ENCODE measurements at regions not wholly inside any gene's neighbourhood (a gene's known extent, or its start where the extent isn't known, plus 50 kb on each side); places are given as distances from the start of the nearest gene placed in this dataset.
"Not testable (repeated sequence)": the region's sequence is repeated elsewhere in the genome, so short reads cannot be mapped to it uniquely, and the experiment has no call there.

DNA sequence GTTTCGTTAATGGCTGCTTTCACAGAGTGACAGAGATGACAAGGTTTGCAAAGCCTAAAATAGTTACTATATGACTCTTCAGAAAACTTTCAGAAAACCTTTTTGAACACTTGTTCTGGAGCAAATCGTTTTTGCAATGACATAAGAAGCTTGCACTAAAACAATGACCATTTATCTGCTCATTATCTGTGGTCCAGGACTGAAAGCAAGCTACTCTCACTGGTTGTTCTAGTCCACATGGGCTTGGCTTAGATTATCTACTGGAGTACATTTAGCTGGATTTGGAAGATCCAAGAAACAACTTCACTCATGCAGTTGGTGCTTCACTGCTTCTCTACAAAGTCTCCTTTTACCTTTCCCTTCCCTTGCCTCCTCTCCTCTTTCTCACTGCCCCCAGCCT is 1836.4 kb upstream of the AGA start:
- no peak for DNase-seq (ENCODE audit: low read depth)

DNA sequence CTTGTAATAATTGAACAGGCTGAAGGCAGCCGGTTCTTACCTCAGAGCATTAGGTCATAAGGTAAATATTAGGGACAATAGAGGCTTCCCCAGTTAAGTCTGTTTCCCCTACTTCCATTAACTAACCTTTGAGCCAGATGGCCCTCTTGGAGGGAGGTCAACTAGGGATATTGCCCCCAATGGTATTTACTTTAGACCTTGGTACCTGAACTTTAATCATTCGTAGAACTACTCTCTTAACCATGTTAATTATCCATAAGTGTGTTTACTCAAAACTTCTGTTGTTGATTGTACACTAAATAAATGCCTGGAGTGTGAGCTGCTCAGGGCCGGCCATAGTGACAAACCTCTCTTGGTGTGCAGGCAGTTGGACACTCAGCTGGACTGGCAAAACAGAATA is 1843.5 kb upstream of the AGA start:
- no peak for DNase-seq (ENCODE audit: low read depth)

DNA sequence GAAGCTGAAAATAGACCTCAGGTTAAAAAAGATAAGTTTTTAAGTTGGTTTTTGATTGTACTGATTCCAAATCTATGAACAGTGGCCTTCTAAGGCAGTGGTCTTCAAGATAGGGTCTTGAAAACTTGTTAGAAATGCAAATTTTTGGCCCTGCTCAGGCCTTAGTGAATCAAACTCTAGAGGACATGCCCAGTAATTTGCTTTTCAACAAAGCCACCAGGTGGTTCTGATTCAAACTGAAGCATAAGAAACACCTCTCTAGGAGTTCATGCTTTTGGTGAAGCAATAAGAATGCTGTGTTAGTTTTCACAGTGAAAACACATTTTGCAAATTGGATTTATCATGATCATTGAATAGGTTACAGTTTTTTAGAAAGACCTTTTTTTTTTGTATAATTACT is 1849.4 kb upstream of the AGA start:
- no peak for DNase-seq (ENCODE audit: low read depth)

DNA sequence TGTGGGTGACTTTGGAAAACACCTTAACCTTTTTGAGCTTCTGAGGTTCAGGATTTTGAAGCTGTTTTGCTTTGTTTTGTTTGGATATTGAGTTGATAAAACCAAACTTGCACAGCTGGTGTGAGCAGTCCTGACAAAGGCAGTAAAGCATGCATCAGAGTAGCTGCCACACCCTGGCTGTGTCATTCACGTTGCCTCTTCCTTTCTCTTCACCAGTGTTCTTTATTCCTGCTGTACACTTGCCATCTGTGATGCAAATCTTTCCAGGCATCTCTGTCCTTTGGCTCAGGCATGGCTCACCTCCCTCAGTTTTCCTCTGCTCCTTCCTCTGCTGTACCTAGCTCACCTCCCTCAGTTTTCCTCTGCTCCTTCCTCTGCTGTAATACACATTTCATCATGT is 1850.2 kb upstream of the AGA start:
- DNase-seq (ENCODE audit: low read depth): no peak

DNA sequence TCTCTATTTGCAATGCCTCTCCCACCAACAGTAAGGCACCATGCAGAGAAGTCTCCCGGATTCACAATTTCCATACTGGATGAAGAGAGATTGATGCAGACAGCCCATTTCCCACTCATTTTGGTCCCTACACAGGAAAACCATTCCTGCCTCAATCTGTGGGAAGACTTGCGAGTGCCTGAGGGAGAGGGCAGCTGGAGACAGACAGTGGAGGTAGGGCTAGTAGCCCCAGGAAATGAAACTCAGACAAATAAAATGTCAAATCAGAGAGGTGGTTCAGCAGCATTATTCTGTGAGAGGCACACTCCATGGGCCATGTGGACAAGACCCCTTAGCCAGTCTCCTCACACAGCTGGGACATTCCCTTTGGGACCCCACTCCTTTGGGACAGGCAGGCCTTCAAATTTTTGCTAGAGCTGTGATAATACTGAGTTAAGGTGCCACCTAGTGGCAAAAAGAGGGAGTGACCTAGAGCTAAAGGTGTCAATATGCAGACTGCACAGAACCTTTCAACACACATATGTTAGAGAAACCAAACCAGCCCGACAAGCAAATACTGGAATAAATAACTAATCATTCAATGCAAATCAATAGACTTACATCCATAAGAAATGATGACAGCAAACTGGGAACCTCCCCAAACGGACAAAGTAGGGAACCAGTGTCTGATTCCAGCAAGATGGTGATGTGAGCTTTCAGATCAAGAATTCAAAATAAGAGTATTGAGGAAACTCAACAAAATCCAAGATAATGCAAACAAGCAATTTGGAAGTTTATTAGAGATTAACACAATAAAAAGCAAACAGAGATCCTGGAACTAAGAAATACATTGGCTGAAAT is 1865.3 kb upstream of the AGA start:
- no peak for DNase-seq (ENCODE audit: low read depth)

DNA sequence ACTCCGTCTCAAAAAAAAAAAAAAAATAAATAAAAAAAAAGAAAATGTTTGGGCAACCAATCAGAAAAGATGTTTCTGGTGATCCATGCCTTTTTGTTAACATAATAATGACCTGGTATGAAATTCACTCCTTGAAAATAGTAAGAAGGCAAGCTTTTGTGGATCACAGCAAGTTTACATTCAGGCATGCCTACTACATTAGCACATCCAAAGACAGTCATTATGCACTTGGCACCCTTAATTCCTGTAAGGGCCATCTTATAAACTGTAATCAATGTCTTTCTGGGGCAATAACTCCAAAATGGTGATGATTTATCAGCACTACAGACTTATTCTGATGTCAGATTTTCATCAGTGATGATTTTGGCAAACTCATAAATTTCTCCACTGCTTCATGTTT is 1871.6 kb upstream of the AGA start:
- no peak for DNase-seq (ENCODE audit: low read depth)

DNA sequence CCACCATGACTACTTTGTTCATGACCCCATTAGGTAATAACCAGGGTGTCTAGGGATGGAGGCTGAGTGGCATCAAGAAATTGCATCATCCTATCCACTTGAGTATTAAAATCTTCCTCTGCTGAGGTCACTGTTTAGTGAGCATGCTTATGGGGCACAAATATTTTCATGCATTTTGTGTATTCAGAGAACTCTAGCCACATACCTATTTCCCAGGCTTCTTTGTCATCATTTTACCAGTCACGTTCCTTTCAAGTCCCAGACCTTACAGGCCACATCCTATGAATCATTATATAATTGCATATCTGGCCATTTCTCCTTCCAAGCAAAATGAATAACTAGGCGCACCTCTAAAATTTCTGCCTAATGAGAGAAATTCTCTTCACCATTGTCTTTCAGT is 1882.9 kb upstream of the AGA start:
- DNase-seq (ENCODE audit: low read depth): no peak

DNA sequence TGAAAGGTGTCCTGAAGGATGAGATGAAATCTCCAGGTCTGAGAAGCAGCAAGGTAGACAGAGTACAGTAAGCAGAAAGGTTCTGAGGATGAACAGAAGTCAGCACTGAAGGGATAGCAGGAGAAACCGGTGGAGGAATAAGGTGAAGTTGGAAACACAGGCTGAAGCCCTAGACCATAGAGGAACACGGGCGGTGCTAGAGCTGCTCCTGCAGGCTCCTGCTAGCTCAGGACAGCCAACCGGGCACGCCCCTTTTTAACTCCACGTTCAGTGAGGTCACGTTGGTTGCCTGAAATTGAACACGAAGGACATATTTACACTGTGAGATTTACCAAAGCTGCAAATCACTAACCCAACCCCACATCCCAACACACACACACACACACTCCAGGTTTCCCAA is 1886.4 kb upstream of the AGA start:
- DNase-seq (ENCODE audit: low read depth): no peak

DNA sequence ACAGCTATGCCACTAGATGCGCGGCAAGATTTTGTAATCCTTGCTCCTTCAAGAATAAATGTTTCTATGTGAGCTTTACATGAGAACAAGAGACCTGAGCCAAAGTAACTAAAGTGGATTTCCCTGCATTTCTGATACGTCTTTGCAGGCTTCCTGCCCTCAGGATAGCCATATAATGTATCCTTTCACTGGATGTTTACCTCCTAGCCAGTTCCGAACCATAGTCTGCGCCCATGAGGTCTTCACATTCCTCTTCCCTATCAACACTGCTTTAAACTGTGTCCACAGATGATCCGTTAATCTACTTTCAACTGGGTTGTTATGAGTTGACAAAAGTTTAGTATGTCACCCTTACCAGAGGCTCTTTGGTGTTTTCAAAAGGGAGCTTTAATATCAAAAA is 1889.1 kb upstream of the AGA start:
- DNase-seq (ENCODE audit: low read depth): no peak

DNA sequence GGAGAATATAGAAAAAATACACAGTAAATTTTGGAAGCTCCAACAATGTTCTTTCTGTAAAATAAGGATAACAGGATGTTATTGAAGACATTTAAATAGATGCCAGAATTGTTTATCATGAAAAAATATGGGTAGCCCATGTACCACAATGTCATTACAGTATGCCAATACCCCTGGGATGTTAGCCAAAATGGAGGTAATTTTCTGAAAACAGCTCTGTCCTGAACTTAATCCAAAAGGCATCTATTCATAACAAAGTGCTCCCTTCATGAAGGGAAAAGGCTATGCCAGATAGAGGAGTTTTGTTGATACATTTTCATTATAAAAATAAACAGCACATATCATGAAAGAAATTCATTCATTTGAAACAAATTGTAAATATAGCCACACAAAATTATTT is 1902.6 kb upstream of the AGA start:
- DNase-seq (ENCODE audit: low read depth): no peak

DNA sequence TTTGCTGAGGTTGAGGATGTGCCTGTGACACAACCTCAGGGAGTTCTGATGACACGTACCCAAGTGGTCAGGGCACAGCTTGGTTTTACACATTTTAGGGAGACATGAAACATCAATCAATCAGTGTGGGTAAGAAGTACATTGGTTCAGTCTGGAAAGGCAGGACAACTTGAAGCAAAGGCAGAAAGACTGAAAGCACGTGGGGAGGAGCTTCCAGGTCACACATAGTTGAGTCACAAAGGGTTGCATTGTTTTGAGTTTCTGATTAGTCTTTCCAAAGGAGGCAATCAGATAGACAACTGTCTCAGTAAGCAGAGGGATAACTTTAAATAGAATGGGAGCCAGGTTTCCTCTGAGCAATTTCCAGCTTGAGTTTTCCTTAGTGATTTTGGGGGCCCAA is 1910.0 kb upstream of the AGA start:
- DNase-seq (ENCODE audit: low read depth): no peak

DNA sequence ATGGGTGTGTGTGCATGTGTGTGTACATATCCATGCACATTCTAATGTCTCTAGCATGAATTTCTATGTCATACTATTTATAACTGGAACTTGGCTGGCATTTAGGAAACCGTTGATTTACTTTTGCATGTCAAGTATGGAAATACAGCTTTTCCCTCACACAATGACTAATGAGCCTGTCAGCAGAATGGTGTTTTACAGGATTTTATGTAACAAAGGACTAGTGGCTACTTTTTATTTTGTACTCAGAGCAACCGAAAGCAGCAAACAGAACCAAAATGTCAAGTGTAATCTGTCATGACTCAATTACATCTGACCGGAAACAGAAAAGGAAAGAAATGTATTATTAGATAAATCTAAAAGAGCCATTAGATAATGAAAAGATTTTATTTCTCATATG is 1911.5 kb upstream of the AGA start:
- no peak for DNase-seq (ENCODE audit: low read depth)

DNA sequence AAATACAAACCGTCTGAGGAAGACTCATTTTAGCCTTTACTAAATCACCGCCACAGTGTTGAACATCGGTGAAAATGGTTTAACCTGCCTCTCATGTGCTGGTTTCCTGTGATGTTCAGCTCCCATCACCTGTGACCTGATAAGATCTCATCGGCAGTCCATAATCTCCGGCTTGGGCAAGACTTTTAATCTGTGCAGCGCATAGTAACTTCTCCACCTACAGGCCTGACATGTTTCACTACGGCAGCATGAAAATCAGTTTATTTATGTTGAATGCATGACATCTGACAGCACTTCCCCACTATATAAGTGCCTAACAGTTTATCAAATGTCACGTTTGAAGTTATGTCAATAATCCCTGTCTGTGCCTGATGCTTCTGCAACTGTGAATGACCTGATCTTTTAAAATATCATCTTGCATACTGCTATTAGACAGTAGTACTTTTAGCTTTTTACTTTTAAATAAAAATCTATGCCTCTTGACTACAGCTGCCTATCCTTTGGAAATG is 1919.8 kb upstream of the AGA start:
- DNase-seq (ENCODE audit: low read depth): no peak

DNA sequence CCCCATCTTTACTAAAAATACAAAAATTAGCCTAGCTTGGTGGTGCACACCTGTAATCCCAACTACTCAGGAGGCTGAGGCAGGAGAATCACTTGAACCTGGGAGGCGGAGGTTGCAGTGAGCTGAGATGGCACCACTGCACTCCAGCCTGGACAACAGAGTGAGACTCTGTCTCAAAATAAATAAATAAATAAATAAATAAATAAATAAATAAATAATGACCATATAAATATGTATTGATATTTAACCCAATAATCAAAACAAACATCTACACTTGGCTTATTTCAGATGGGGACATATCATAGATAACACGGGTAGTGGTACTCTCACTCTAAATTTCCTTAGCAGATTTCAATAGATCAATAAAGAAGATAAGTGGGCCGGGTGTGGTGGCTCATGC is 1923.7 kb upstream of the AGA start:
- not testable (repeated sequence) for DNase-seq (ENCODE audit: low read depth)

DNA sequence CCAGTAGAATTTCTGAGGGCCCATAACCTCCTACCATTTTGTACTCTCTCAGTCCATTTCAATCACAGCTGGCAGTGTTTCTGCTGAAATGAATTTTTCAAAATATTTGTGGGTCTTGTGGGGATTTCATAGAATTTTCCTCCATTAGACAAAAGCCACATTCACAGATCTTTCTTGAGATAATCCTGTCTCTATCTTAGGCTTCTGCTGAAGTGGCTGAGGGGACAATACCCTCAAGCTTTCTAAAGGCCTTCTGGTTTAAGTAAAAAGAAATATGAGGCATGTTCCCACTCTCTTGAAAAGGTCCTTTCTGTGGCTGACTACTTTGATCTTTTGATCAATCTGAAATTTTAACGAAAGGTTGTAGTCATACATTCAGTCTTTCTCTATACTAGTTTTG is 1930.0 kb upstream of the AGA start:
- DNase-seq (ENCODE audit: low read depth): no peak

DNA sequence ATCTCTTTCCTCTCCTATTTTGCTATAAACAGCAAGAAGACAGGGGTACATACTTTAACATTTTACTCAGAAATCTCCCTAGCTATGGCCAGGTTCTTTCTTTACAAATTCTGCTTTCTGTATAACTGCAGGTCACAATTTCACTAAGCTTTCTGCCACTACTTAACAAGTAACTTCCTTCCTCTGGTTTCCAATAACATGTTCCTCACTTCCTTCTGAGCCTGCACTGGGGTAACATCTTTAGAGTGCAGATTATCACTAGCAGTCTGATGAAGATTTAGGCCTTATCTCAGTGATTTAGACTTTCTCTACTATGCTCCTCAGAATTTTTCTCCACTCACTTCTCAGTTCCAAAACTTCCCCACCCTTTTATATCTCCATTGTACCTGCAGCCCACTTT is 1930.5 kb upstream of the AGA start:
- no peak for DNase-seq (ENCODE audit: low read depth)

DNA sequence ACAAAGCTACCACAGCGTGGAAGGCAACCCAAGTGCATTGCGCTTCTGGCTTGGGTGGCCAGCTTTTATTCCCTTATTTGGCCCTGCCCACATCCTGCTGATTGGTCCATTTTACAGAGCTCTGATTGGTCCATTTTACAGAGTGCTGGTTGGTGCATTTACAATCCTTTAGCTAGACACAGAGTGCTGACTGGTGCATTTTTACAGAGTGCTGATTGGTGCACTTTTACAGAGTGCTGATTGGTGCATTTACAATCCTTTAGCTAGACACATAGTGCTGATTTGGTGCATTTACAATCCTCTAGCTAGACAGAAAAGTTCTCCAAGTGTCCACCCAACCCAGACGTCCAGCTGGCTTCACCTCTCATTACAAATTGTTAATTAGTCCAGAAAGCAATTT is 1936.6 kb upstream of the AGA start:
- DNase-seq (ENCODE audit: low read depth): not testable (repeated sequence)

DNA sequence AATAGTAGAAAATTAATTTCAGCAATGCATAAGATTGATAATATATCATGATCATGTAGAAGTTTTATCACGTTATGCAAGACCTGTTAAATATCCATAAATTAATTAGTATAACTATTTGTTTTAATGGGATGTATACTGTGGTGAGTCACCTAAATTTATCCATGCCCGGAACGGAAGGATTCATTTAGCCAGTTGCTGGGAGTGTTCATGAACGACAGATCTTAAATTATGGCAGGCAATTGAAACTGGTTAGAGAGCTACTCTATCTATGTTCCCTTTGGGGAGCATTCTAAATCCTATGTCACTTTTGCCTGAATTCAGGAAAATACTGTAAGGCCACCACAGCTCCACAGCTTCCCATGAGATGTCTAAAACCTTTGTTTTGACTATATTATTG is 1950.5 kb upstream of the AGA start:
- no peak for DNase-seq (ENCODE audit: low read depth)

DNA sequence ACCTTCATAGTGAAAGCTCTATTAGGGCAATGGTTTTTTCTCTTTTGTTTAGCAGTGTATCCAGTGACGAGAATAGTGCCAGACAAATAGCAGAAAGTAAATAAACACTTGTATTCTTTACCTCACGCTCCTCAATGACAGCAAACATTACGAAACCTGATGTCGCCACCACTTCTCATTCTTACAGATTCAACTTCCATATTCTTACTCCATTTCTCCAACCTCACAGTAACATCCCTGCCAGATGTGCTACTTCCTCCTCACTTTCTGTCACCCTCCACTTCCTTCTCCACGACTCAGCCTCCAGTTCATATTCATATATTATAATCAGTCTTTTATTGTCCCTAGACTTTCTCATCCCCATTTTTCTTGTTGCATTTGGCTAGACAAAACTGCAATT is 1956.2 kb upstream of the AGA start:
- no peak for DNase-seq (ENCODE audit: low read depth)

DNA sequence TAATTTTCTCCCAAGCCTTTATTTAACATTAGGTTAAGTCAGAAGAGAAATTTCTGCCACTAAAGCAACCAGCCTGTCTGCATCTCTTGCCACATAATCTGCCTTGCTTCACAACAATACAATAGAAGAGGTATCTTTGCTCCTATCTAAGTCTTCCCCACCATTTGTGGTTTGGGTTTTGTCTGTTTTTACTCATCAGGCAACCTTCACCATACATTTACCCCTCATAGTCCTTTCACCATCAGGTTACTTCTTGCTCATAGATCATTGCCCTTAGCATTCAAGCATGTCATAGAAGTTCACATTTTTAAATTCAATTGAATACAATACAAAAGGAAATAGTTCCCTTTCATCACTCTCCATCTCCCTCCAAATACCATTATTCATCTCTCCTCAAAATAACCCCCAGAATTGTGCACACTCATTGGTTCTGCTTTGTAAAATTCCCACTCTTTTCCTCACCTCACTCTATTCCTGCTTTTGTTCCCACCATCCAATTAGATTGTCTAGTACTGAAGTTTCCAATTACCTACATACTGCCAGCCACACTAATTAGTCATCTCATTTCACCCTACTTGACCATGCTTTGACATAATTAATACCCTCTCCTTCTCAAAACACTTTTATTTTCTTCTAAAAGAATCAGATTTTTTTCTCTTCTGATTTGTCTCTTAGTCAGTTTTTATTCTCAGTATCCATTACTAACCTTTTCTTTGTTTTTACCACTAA is 1957.0 kb upstream of the AGA start:
- DNase-seq (ENCODE audit: low read depth): no peak

DNA sequence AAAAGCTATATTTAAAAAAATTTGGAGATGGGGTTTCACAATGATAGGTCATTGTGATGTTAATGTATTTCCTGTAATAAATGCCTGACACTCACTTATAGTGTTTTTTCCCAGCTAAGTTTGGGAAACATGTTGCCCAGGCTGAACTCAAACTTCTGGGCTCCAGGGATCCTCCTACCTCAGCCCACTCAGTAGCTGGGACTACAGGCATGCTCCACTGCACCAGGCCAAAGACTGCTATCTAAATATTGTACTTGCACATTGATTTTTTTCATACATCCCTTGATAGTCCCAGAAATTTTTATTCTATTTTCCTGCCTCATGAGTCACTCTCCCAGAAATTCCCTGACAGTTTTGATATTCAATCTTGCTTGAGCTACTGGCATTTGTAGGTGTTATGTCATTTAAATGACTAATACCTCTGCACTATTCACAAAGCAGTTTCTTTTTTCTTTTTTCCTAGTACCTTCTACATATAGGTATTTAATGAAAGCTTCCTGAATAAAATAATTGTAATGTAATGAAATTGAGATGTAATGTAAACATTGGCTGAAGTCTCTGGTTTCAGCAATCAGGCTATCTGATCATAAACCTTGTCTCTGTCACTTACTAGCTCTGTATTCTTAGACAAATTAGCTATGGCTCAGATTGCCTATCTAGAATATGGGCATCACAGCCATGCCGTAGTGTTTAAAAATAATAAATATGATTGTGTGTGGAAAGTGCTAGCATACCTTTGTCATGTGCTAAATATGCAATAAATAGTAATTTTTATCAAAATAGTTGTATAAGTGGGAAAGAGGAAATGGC is 1973.0 kb upstream of the AGA start:
- no peak for DNase-seq (ENCODE audit: low read depth)

DNA sequence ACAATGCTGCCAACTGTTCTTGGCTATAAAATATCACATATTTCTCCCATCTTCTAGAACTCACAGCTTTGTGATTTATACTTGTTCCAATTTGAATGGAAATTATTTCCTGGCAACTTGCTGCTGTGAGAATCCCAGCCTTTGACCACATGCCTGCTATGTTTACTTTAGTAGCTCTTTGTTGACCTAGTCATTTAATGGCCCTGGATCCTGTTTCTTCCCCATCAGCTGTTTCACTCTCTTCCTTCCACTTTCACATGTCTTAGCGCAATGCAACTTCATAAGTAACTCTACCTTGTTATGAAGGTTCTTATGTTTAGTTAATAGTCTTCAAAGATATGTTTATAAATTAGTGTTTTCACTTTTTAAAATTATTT is 1973.6 kb upstream of the AGA start:
- DNase-seq (ENCODE audit: low read depth): no peak

DNA sequence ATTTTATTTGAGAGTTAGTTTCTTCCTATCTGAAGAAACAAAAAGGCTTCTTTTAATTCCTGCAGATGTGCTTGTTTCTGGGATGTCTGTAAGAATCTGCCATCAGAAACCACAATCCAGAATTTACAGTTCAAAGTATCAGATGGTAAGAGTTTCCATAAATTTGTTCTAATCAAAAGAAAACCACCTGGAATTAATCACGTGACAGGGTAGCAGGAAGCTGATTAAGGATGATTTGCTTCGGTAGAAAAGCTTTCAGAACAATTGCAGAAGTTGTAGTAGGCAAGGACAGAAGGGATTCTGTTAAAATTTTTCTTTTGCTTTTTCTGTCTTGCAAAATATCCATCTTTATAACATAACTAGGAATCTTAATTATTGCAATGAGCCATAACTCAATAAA is 1975.1 kb upstream of the AGA start:
- DNase-seq (ENCODE audit: low read depth): no peak

Measured in activated T-helper 1 cell treated with Interleukin-2 at 50 U/mL for 16 hours (primary cell).